ENCODE measurements at regions not wholly inside any gene's neighbourhood (a gene's known extent, or its start where the extent isn't known, plus 50 kb on each side); places are given as distances from the start of the nearest gene placed in this dataset.

- Histone ChIP-seq H3K27me3 (ENCODE audit: insufficient read depth) (no peaks in the 10 kb centered on the region), H3K9me3 (no peaks in the 10 kb centered on the region), H4K20me1 (ENCODE audit: insufficient read depth) (no peaks in the 10 kb centered on the region), H3K4me3 (ENCODE audit: low read depth in 2 of 2, low read length in 1 of 2) (no peak overlapping the region), H2AFZ (ENCODE audit: low read depth) (no peak overlapping the region), H3K27ac (ENCODE audit: low read depth in 2 of 2, low read length in 1 of 2) (no peak overlapping the region), H3K9me2 (no peaks in the 10 kb centered on the region), H3F3A (replicated peaks; ENCODE audit: insufficient read depth) (no peaks in the 10 kb centered on the region), H3K4me1 (ENCODE audit: control insufficient read depth in 1 of 2, insufficient read depth in 2 of 2, low read depth in 1 of 2, low read length in 1 of 2) (no peaks in the 10 kb centered on the region), H3K4me2 (no peak overlapping the region), H3K9ac (no peak overlapping the region), H3K36me3 (replicated peaks in 1 of 2; ENCODE audit: control insufficient read depth in 1 of 2, insufficient read depth in 2 of 2, low read length in 1 of 2) (no peaks in the 10 kb centered on the region), H3K79me2 (ENCODE audit: insufficient read depth) (no peaks in the 10 kb centered on the region)
- ChIA-PET CTCF (no interaction called here), POLR2A (no interaction called here)
- no peak for DNase-seq
- 0% methylated on average over 1 of the region's 1 CpG for WGBS (ENCODE audit: low lambda C conversion rate)
- no peak for TF ChIP-seq EZH2phosphoT487 (IDR thresholded peaks at IDR 0.05; ENCODE audit: borderline replicate concordance, low read depth)
- no peak for TF ChIP-seq FOXM1 (IDR thresholded peaks at IDR 0.05; ENCODE audit: low read depth)
- TF ChIP-seq TEAD4 (IDR thresholded peaks at IDR 0.05; ENCODE audit: borderline replicate concordance, insufficient read depth) = no peak
- no peak for TF ChIP-seq RXRA (IDR thresholded peaks at IDR 0.05; ENCODE audit: borderline replicate concordance, low read depth)
- TF ChIP-seq TAF1 (IDR thresholded peaks at IDR 0.05; ENCODE audit: borderline replicate concordance, low read depth, low read length) = no peak
- no peak for TF ChIP-seq ELF1 (IDR thresholded peaks at IDR 0.05)
- no peak for TF ChIP-seq FOXJ3 (CRISPR knock-in tag; IDR thresholded peaks at IDR 0.05)
- no peak for TF ChIP-seq SIN3A (IDR thresholded peaks at IDR 0.05; ENCODE audit: borderline replicate concordance, low read depth, low read length)
- TF ChIP-seq NRF1 (IDR thresholded peaks at IDR 0.05; ENCODE audit: low read depth, low read length) = no peak
- no peak for TF ChIP-seq MXI1 (IDR thresholded peaks at IDR 0.05; ENCODE audit: low read depth, low read length)
These were observed 489.3 kb downstream of the ADCYAP1 start for GRCh38 chr18:1393929-1394328.

DNA sequence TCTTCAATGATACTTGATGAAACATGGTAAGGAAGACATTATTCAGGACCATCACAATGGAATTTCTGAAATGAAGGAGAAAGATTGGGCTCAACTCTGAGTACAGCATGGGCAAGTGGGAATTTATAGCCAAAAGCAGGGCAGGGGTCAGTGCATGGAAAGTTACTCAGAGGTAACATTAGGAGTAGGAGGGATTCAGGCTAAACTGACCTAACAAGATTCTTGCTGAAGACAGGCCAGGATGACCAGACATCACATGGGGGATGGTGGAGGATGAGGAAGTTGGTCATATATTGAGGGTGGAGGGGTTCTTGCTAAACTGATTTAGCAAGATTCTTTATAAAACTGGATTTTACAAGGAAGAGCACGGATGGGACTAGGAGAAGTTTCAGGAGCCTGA, 489.8 kb downstream of the ADCYAP1 start:
- no peak overlapping the region for H3K9ac ChIP-seq
- DNase-seq = no peak
- H3F3A ChIP-seq (replicated peaks; ENCODE audit: insufficient read depth) = no peaks in the 10 kb centered on the region
- no peaks in the 10 kb centered on the region for H3K36me3 ChIP-seq (replicated peaks in 1 of 2; ENCODE audit: control insufficient read depth in 1 of 2, insufficient read depth in 2 of 2, low read length in 1 of 2)
- ChIA-PET POLR2A (no interaction called here), CTCF (no interaction called here)
- H2AFZ ChIP-seq (ENCODE audit: low read depth) = no peak overlapping the region
- no peaks in the 10 kb centered on the region for H3K9me2 ChIP-seq
- H3K4me3 ChIP-seq (ENCODE audit: low read depth in 2 of 2, low read length in 1 of 2) = no peak overlapping the region
- H3K4me1 ChIP-seq (ENCODE audit: control insufficient read depth in 1 of 2, insufficient read depth in 2 of 2, low read depth in 1 of 2, low read length in 1 of 2) = no peaks in the 10 kb centered on the region
- no peaks in the 10 kb centered on the region for H3K79me2 ChIP-seq (ENCODE audit: insufficient read depth)
- no peaks in the 10 kb centered on the region for H3K9me3 ChIP-seq
- H4K20me1 ChIP-seq (ENCODE audit: insufficient read depth) = no peaks in the 10 kb centered on the region
- H3K27ac ChIP-seq (ENCODE audit: low read depth in 2 of 2, low read length in 1 of 2) = no peak overlapping the region
- WGBS (ENCODE audit: low lambda C conversion rate) = 15% methylated on average over 1 of the region's 1 CpG
- no peak overlapping the region for H3K4me2 ChIP-seq
- no peaks in the 10 kb centered on the region for H3K27me3 ChIP-seq (ENCODE audit: insufficient read depth)
- TF ChIP-seq, protein P1, sequence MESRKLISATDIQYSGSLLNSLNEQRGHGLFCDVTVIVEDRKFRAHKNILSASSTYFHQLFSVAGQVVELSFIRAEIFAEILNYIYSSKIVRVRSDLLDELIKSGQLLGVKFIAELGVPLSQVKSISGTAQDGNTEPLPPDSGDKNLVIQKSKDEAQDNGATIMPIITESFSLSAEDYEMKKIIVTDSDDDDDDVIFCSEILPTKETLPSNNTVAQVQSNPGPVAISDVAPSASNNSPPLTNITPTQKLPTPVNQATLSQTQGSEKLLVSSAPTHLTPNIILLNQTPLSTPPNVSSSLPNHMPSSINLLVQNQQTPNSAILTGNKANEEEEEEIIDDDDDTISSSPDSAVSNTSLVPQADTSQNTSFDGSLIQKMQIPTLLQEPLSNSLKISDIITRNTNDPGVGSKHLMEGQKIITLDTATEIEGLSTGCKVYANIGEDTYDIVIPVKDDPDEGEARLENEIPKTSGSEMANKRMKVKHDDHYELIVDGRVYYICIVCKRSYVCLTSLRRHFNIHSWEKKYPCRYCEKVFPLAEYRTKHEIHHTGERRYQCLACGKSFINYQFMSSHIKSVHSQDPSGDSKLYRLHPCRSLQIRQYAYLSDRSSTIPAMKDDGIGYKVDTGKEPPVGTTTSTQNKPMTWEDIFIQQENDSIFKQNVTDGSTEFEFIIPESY (IDR thresholded peaks at IDR 0.05; ENCODE audit: borderline replicate concordance, low read depth) = no peak
- TF ChIP-seq GATA2 (CRISPR knock-in tag; IDR thresholded peaks at IDR 0.05) = no peak
- no peak for TF ChIP-seq IRF3 (IDR thresholded peaks at IDR 0.05; ENCODE audit: low read depth, low read length)
- no peak for TF ChIP-seq FOSL2 (IDR thresholded peaks at IDR 0.05; ENCODE audit: borderline replicate concordance, low read depth)
- no peak for TF ChIP-seq TEAD4 (IDR thresholded peaks at IDR 0.05; ENCODE audit: borderline replicate concordance, insufficient read depth)
- no peak for TF ChIP-seq YY1 (IDR thresholded peaks at IDR 0.05; ENCODE audit: low read depth)
- no peak for TF ChIP-seq NFIC (IDR thresholded peaks at IDR 0.05; ENCODE audit: borderline replicate concordance)
- no peak for TF ChIP-seq SMC3 (IDR thresholded peaks at IDR 0.05; ENCODE audit: low read depth, low read length)
- no peak for TF ChIP-seq MEF2A (IDR thresholded peaks at IDR 0.05; ENCODE audit: borderline replicate concordance, low read depth)
- TF ChIP-seq USF2 (IDR thresholded peaks at IDR 0.05; ENCODE audit: borderline replicate concordance, low read depth, low read length) = no peak
- no peak for TF ChIP-seq TCF12 (IDR thresholded peaks at IDR 0.05)
- no peak for TF ChIP-seq USF1 (IDR thresholded peaks at IDR 0.05; ENCODE audit: borderline replicate concordance, low read depth)
- TF ChIP-seq, protein P2, sequence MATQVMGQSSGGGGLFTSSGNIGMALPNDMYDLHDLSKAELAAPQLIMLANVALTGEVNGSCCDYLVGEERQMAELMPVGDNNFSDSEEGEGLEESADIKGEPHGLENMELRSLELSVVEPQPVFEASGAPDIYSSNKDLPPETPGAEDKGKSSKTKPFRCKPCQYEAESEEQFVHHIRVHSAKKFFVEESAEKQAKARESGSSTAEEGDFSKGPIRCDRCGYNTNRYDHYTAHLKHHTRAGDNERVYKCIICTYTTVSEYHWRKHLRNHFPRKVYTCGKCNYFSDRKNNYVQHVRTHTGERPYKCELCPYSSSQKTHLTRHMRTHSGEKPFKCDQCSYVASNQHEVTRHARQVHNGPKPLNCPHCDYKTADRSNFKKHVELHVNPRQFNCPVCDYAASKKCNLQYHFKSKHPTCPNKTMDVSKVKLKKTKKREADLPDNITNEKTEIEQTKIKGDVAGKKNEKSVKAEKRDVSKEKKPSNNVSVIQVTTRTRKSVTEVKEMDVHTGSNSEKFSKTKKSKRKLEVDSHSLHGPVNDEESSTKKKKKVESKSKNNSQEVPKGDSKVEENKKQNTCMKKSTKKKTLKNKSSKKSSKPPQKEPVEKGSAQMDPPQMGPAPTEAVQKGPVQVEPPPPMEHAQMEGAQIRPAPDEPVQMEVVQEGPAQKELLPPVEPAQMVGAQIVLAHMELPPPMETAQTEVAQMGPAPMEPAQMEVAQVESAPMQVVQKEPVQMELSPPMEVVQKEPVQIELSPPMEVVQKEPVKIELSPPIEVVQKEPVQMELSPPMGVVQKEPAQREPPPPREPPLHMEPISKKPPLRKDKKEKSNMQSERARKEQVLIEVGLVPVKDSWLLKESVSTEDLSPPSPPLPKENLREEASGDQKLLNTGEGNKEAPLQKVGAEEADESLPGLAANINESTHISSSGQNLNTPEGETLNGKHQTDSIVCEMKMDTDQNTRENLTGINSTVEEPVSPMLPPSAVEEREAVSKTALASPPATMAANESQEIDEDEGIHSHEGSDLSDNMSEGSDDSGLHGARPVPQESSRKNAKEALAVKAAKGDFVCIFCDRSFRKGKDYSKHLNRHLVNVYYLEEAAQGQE (IDR thresholded peaks at IDR 0.05; ENCODE audit: low read depth, low read length) = no peak

Data from SK-N-SH (cell line).